ENCODE measurements at regions not wholly inside any gene's neighbourhood (a gene's known extent, or its start where the extent isn't known, plus 50 kb on each side); places are given as distances from the start of the nearest gene placed in this dataset.

- no peak for DNase-seq (ENCODE audit: low read depth)
These were observed 149.5 kb downstream of the PCSK1 start for GRCh38 chr5:96283589-96283988.

DNA sequence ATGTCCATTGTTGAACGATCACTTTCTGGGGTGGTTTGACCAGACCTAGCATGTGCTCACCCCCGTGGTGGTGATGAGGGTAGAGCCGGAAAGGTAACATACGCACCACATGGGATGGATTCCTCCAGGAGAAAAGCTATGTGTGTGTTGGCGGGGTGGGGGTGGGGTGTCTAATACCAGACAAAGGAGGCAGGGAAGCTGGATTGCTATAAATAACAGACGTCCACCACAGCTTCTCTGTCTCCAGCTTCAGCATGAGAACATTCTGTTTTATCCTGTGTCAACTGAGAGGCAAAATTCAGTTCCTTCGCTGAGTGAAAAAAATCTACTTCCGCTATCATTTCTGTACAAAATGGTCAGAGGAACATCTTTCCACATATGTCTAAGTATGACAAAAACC is 151.0 kb downstream of the PCSK1 start:
- DNase-seq (ENCODE audit: low read depth) = no peak

- no peak for DNase-seq (ENCODE audit: low read depth)
These were observed 152.1 kb downstream of the PCSK1 start for GRCh38 chr5:96280946-96281393.

DNA sequence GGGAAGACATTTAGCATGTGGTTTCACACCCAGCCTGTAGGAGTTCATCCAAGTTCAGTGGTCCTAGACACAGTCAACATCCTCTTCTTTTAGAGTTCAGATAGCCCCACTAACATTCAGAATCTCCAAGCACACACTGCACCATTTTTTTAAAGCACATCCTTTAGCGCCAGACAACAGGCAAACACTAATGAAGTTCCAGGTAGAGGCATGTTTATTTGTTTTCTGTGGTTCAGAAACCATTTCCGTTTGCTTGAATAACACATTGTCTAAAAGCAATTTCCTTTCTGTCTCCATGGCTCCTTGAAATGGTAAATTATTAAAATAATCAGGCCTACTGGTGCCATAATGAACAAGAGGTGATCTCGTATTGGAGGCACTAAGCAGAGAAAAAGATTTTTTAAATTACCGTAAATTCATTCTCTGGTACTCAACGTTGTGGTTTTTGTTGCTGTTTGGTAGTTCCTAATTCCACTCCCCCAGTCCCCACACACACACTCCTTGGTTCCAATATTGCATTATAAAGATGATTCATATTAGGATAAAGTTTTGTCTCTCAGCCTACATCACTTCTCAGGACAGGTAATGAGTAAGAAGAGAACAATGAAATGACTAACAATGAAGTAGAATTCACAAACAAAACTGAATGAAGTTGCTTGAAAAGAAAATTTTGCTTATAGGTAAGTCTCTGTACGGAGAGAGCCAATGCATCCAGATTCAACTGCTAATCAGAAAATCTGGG is 153.1 kb downstream of the PCSK1 start:
- DNase-seq (ENCODE audit: low read depth) = no peak

GRCh38 chr5:96278981-96279380 is 154.1 kb downstream of the PCSK1 start:
- no peak for DNase-seq (ENCODE audit: low read depth)

- DNase-seq (ENCODE audit: low read depth) = no peak
These were observed 158.0 kb downstream of the PCSK1 start for GRCh38 chr5:96275051-96275450.

GRCh38 chr5:96265487-96265886 is 167.6 kb downstream of the PCSK1 start:
- no peak for DNase-seq (ENCODE audit: low read depth)

- DNase-seq (ENCODE audit: low read depth) = no peak
These were observed 169.0 kb downstream of the PCSK1 start for GRCh38 chr5:96264047-96264446.

DNA sequence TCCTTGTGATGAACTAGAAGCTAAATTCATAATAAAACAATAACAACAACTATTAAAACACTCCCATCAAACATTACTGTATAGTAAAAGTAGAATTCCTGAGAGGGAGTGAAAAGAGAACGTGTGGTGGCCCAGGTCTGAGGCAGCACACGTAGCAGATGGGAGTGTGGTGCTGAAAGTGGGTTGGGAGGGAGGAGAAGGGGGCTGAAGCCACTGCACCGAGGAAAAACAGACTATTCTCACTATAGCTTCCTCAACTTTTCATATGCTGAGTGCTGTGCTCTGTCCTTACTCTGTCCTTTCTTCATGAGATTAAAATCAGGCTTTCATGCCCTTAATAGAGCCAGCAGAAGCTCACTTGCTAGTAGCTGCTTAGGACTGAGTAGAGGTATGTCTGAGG is 170.9 kb downstream of the PCSK1 start:
- no peak for DNase-seq (ENCODE audit: low read depth)

DNA sequence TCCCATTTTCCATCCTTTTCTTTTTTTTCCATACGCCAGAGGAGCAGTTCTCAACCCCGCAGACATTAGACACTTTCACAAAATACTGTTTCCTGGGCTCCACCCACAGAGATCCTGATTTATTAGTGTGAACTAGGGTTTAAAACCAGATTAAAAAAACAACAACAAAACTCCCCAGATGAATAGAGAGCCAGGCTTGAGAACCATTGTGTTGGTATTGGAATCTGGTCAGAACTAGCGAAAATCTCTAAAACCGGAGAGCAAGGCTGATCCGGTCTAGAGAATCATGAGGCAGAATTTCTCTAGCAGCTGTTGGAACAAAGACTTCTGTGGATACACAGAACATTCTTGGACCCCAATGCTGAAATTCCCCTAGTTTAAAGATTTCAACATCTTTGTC is 173.0 kb downstream of the PCSK1 start:
- no peak for DNase-seq (ENCODE audit: low read depth)

GRCh38 chr5:96259151-96259772 is 173.8 kb downstream of the PCSK1 start:
- no peak for DNase-seq (ENCODE audit: low read depth)

- DNase-seq (ENCODE audit: low read depth) = no peak
These were observed 174.4 kb downstream of the PCSK1 start for GRCh38 chr5:96258692-96259091.

- DNase-seq (ENCODE audit: low read depth) = no peak
These were observed 175.1 kb downstream of the PCSK1 start for GRCh38 chr5:96257904-96258303.

DNA sequence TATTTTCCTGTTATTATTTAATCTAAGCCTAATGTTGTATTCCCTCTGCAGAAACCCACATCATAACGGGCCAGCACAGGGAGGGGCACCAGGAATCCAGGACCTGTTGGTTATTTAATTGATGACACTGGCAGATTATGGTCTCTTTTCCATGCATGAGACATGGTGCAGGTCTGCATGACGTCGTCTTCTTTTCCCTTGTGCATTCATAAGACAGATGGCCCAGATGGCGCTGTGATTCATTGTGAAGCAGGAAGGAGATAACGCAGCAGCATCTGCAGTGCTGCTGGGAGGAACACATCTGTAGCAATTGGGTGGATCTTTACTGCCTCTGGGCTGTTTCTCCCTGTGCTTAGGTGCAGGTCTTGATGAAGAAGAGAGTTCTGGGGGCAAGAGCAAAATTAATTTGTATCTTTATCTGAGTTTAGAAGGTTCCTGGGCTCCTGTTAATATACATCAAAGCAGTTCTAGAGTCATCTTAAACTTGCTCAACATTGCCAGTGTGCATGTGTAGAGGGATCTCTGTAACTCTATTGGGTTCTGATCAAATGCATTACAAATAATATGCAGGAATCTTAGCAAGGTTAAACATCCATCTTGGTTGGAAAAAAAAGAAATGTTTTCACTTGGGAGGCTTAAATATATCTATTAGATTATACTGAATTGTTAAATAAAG is 176.1 kb downstream of the PCSK1 start:
- DNase-seq (ENCODE audit: low read depth) = no peak

DNA sequence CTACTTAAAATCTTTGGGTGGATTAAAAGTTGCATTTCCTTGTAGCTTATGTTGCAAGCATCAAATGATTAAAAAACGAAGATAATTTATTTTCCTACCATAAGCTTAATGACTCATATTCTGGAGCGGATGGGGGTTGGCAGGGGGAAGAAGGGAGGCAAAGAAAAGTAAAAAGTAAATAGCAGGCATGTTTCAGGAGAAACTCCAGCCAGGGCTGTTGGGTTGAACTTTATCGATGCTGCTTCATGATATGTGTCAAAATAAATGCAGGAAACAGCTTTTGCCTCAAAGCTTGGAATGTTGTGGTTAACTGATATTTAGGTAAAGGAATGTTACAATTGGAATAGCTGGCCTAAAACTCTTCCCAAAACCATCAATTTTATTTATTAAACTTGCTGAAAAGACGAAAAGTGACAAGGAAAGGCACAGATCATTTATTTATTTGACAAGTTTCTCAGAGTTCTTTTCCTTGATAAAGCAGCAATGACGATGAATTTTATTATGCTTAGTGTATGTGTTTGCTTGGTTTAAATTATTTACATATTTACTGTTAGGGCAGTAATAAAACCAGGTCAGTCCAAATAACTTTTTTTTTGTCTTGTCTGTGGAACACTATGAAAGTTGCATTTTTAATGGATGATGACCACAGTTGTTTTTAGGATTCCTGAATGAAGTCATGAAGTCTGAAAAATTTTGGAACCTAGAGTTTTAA is 177.9 kb downstream of the PCSK1 start:
- peak; percentile 68 for DNase-seq (ENCODE audit: low read depth)

- no peak for DNase-seq (ENCODE audit: low read depth)
These were observed 179.9 kb downstream of the PCSK1 start for GRCh38 chr5:96253140-96253539.

DNA sequence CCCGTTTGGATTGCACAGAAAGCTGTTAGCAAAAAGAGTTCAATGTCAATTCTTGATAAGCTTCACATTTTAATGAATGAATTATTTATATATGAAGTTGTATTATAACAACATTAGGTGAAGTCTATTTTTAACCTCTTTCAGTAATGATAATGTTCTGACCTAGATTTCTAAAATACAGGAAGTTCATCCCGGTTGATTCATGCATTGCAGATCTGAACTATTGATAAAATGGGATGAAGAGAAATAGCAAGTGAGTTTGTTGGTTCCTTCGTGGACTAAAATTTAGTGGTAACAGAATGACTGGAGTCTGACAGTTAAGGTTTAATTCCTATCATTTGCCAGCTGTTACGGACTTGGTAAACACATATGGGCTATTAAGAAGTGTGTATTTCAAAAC is 180.5 kb downstream of the PCSK1 start:
- DNase-seq (ENCODE audit: low read depth) = no peak

DNA sequence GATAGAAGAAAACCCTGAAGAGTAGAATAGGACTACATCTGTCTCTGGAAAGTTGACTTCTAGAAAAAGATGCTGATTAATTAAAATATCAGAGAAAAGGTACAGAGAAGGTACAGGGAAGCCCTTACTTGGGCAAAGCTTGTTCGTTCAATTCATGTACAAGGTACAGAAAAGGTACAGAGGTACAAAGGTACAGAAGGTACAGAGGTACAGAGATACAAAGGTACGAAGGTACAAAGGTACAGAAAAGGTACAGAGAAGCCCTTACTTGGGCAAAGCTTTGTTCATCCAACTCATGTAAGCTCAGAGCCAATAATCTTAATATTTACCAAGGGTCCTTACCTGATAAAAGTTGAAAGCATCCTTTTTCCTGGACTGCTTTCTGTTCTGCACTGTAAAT is 182.3 kb downstream of the PCSK1 start:
- DNase-seq (ENCODE audit: low read depth) = no peak

DNA sequence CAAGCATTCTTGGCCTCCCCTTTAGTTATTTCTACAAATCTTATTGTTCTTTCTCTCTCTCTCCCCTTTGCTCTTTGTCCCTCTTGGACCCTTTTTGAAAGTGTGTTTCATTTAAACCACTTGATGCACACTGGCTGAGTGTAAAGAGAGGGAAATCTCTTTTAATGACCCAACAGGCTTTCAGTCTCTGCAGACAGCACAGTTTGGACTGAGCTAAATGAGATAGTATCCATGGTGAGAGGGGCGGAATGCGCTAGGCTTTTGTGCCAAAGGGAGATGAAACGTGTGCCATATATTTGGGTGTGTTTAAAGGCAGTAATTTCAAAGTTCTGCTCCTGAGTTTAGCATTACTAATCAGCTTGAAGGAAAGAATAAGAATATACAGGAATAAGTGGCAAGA is 184.9 kb downstream of the PCSK1 start:
- DNase-seq (ENCODE audit: low read depth) = no peak

DNA sequence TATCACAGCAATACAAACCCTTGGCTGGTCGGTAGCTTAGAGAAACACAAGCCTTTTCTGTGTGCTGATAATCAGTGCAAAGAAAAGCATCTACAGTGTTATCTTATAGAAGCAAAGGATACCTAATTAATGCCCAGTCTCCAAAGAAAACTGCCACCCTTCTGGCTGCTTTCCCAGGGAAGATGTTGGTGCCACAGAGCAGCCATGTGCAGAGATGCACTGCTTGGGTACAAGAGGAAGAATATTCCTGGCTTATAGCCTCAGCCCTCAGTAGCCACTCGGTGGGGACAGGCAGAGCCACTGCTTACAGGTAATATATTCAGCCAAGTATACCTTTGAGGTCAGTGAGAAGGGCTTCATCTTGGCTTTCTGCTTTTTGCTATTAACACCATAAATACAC is 185.3 kb downstream of the PCSK1 start:
- DNase-seq (ENCODE audit: low read depth) = no peak

GRCh38 chr5:96247097-96247701 is 185.8 kb downstream of the PCSK1 start:
- DNase-seq (ENCODE audit: low read depth) = no peak

Measured in HS-27A (cell line).